ENCODE measurements at regions not wholly inside any gene's neighbourhood (a gene's known extent, or its start where the extent isn't known, plus 50 kb on each side); places are given as distances from the start of the nearest gene placed in this dataset.
"Not testable (repeated sequence)": the region's sequence is repeated elsewhere in the genome, so short reads cannot be mapped to it uniquely, and the experiment has no call there.

DNA sequence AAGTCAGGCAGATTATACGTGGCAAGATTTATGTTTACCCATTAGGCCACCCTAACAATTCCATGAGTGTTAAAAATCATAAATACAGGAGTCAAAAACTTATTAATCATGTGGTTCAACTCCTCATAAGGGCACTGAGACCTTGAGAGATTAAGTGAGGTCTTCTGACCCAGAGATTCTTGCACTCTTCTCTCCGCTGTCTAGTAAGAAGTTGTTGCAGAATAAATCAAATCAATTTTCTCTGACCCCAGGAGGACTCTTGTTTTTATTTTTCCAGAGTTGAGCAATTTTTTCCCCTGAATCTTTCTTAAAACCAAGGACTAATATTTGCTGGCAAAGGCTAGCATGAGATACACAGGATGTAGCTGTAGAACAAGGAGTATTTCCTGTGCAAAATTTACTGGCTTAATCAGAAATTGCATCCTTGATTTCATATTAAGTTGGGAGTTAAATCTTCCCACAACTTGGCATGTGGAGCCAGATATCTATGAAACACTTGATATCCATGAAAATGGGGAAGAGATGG, 90.9 kb upstream of the PTHLH start:
- no peak for DNase-seq

DNA sequence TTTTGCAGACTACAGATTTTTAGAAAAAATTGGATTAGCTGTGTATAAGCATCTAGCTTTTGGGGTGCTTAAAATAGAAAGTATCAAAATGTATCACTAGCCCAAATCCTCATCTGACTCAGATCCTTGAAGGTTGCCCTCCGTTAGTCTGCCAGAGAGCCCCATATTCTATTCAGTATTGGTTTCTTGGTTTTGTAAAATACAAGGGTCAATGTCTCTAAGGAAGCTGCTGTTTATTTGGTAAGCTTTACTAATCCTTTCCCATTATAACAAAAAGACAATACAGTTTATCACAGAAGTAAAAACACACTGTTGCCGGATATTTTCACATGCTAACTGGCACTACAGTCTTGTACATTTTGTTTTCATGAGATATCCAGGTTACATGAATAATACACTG, 92.8 kb upstream of the PTHLH start:
- DNase-seq, result no peak

DNA sequence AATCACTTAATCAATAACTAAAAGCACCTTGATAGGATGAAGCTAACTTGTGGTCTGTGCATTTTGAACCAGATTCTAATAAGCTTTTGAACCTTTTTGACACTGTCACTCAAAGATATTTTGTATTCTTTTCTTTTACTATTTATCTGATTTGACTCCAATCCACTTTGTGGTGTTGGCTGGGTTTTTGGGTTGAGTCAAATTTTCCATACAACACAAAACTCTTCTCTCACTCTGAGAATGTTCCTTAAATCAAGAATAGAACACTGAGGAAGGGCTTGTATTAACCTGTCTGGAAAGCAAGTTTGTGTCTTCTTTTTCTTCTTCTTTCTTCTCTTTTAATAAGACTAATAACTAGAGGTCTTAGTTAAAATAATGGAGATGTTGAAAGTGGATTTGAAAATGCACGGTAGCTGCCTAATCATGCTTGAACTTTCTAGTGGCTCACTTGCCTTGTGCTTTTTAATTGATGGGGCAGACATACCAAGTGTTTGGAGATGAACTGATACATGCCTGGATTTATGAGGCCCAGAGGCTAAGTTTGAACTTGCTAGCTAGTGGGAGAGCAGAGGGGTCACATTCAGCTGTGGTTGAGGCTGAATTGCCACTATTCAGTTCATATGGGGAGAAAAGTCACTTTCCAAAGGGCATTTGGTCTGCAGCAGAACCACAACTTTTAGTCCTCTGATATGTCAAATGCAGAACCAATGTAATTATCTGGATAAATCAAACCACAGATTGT, 93.5 kb upstream of the PTHLH start:
- no peak for DNase-seq

DNA sequence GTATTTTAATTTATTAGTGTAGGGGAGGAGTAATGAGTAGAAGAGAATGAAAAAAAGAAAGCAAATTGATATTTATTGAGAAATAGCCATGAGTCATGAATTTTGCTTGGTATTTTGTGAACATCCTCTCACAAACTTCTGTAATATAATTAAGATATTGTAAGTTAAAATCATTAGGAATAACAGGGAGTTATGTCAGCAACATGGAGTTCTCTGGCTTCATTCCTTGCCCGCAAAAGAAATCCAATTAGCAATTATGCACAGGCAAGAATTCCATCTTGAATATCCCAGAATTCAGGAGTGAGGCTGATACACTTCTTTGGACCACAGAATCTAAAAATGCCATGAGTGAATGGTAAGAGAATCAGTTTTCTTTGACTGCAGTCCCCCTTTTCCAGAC, 94.3 kb upstream of the PTHLH start:
- DNase-seq, result no peak

DNA sequence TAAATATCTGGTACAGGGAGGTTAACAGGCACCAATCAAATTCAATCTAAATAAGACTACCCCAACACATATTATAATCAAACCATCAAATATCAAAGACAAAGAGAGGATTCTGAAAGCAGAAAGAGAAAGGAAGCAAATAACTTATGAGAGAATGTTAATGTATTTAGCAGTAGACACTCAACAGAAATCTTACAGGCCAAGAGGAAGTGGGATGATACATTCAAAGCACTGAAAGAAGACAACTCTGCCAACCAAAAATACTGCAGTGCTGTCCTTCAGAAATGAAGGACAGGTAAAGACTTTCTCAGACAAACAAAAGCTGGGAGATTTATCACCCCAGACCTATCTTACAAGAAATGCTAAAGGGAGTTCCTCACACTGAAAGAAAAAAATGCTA, 95.9 kb upstream of the PTHLH start:
- DNase-seq, result no peak

DNA sequence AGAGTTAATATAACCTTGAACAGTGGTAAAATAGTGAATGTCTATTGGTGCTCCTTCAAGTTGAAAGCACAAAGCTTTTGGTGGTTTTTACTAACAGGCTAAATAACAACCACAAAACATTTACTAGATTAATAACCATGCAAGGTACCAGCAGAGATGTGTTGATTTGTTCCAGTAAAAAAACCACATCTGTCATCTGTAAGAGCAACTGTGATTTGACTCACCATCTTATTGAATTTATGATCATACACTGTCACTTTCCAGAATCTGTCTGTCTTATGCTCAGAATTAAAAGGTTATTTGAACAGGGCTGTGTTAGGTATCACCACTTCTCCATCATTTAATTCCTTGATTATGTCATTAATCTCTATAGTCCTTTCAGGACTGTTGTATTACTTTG, 107.0 kb upstream of the PTHLH start:
- DNase-seq, result no peak

DNA sequence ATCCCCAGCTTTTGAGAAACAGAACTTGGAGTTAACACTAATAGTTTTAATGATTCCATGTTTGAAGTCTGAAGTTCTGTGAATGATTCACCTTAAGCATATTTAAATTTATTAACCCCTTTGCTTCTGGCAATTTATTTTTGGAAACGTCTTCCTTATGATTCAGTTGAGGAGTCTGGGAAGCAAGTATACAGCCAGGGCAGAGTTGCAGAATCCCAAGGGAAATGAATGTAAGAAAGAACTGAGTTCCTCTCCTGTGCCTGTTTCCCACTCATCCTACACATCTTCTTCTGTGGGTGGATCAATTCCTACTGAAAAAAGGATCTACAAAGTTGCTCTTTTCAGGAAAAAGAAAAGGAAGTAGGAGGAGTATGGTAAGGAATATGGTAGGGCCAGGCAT, 108.2 kb upstream of the CCDC91 start:
- DNase-seq, result no peak

DNA sequence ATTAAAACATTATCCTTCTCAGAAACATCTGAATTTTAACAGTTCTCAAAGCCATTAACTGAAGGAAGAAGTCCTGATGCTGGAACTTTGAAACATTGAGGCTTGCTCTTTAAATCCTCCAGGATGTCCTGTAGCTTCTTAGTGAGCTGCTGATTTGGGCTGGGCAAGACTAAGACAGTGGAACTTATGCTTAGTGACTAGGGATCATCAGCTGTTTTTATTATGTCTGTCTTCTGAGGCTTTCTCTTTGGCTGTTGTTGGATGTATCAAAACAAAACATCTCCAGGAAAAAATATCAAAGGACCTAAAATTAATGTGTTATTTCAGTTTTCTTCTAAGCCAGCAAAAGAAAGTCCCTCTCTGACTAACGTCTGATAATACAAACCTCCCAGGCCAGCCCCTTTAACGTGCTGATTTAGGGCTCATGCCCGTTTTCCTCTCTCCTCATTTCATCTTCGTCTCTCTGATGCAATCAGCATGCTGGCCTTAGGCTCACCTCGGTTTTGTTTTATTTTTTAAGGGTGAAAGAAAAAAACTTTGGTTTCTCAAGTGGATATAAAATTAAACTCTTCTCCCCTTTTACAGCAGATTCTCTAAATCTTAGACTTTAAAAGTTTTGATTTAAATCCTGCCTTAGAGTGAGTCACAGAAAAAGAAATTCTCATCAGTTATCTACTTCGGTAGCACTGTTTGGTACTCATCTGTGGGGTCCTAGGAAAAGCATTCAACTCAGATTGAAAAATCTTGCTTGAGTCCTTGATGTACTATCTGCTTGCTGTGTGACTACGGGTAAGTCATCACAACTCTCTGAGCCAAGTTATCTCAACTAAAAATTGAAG, 106.2 kb upstream of the CCDC91 start:
- no peak for DNase-seq

DNA sequence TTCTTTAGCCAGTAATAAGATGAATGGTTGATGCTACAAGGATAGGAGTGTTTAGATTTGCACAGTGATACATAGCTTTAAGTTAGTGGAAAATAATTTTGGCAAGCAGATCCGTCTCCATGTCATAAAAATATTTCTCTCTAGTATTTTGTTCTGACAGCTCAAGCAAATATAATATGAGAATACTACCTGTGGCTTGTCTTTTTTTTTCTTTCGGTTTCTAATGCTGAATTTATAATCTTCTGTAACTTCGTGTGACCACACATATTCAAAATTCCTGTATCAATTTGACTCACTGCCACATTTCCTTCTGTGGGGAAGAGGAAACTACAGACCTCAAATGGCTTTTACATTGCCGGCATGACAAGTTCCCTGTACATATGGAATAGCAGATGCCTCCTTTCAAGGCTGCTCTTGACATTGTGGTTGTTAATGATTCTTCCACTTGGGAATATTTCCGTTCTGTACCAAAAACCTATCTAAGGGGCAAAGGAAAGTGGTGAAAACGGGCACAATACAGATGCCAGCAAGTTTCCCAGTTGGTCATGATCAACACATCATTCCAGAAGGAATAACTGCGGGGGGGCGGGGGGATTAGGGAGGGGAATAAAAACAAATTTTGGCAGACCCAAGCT, 103.6 kb upstream of the CCDC91 start:
- no peak for DNase-seq

DNA sequence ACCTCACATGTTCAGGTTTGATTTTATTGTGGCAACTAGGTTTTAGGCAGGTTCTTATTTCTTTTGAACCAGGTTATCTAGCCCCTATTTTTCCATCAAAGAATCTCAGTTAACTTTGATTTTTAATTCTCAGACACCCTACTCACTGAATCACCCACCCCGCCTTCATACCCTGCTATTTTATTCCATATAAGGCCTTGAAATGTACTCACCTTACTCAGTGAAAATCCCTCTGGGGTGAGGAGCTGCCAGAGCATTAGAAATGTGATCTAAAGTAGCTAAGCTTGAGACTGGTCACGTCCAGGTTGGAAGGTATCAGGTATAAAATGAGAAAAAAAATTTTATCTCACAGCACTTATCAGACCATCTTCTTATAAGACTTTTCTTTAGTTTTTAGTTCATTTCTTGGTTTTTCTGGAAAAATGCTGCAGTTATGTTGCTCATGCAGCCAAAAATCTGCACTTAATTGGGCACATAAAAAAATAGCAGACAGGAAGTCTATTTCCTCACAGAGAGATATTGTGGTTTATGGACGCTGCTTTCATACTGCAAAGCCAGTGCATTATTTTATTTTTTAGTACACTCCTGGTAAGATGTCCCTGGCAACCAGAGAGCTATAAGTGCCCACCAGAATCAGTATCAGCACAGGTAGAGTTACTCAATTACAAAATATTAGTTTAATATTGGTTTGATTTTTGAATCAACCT, 101.5 kb upstream of the CCDC91 start:
- DNase-seq, result no peak

DNA sequence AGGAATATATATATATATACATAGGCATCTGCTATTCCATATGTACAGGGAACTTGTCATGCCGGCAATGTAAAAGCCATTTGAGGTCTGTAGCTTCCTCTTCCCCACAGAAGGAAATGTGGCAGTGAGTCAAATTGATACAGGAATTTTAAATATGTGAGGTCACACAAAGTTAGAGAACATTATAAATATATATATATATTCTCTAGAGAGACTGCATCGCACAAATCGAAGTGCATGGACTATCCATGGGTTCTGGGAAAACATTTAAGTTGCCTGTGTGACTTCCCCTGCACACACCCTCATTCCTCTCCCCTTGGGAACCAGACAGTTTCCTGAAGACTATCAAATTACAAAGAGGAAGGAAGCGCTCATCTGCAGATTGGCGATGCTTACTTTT, 100.9 kb upstream of the CCDC91 start:
- no peak for DNase-seq

DNA sequence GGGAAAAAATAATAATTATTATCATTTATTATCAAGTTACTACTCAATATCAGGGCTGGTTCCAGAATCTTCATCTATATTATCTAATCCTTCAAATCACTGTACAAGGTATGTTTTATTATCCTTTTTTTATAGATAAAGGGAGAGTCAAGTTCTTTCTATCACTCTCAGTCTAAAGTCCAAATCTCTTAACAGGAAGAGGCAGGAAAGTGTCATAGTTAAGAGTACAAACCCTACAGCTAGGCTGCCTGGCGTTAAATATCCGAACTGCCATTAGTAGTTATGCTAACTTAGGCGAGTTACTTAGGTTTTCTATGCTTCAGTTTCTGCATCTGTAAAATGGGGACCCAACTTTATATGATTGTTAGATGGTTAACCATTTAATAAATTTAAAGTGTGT, 99.4 kb upstream of the CCDC91 start:
- no peak for DNase-seq

DNA sequence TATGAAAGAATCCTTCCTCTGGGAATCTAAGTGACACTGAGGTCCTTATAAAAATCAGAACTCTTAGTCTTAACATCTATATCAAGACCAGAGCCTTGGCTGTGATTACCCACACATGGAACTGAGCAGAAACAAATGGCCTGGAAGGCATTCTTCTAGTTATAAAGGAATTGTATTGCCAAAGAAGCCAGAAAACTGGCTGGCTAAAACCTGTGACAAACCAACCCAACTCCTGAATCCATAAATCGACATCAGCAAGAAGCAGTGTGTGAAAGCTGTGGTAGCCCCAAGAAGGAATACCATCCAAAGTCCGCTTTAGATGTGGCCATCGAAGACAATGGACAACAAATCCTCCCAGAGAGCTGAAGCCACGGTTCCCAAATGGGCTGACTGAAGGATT, 97.9 kb upstream of the CCDC91 start:
- DNase-seq, result no peak

DNA sequence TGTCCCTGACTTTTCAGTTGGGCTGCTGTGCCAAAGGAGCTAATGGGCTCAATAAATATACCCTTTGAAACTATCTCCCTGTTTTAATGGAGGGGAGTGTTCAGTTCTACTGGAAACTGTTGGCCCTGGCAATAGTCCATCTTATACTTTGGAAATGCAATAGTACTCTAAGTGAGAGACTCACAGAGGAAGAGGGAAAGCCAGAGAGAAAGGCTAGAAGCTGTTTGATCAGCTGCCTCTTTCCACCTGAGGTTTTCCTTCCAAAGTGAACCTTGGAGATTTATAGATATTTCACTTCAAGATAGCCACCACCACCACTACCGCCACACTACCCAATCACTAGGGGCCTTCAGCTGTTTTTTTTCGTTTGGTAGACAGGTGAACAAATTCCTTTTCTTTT, 93.6 kb upstream of the CCDC91 start:
- no peak for DNase-seq

DNA sequence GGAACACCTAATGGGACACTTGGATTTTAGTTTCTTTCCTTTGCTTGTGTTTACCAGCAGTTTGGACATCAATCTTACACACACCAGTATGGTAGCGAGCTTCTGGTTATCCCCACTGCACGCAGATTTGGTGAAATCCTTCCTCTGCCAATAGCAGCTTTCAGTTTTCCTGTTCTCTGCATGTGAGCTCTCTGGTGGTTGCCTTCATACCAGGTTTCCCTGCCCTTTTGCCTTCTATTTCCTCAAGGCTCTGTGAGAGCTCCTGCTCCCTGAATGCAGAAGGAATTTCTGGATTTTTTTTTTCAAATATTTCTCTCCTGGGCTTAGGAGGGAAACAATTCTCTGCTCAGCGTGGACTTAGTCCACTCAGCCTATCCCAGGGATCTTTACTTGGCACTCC, 93.0 kb upstream of the CCDC91 start:
- no peak for DNase-seq

DNA sequence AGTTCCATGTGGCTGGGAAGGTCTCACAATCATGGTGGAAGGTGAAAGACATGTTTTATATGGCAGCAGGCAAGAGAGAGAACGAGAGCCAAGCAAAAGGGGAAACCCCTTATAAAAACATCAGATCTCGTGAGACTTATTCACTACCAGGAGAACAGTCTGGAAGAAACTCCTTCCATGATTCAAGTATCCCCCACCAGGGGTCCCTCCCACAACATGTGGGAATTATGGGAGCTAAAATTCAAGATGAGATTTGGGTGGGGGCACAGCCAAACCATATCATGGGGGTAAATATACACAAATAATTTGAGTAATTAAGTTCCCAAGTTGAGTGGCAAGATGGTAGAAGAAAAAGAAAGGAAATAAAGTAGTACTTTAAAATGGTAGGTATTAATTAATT, 91.0 kb upstream of the CCDC91 start:
- not testable (repeated sequence) for DNase-seq

DNA sequence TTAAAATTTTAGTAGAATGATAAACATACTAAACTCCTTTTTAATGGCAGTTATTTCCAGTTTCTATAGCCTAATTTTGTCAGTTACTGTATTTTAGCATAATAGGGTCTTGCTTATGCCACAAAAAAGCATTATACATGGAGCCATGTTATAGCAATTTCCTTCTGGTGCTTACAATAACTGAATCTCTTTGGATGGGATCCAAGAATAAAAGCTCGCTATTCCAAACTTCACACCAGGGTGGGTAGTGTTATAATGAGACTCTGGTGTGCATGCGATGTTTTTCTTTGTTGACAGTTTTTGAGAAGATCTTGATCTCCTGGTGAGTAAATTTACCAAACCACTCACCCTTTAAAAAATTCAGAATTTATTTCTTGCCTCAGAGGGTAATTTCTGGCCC, 90.4 kb upstream of the CCDC91 start:
- no peak for DNase-seq

DNA sequence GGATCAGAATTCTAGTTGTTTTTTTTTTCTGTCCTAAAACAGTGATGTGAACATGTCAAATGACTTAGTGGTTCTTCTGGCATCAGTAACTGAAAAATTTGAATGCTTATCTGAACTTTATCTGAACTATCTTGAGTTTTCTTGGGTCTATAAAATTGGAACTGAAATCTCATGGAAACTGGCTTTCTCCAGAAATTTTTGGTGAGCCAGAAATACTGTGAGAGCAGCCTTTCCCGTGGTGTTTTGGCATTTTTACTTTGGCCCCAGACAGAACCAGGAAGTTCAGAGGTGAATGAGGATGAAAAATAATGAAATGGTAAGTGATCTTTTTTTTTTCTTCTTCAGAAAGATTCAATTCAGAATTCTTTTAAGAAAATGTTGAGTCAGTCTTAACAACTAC, 89.5 kb upstream of the CCDC91 start:
- DNase-seq, result no peak

DNA sequence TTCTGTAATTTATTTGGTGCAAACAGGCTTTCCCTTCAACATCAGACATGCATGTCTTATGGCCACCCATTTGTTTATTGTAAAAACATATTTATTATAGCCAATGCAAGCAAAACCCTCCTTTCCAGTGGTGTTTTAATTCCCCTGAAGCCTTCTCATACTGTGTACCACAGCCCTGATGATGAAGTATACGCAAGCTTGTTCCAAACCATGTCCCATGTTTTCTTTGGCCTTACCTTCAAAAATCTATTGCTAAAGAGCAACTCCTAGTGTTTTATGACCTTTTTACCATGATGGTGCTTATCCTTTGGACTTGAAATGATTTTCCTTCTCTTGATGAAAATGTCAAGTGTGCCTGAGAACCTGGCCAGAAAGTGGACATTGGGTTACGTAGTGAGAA, 85.9 kb upstream of the CCDC91 start:
- no peak for DNase-seq

DNA sequence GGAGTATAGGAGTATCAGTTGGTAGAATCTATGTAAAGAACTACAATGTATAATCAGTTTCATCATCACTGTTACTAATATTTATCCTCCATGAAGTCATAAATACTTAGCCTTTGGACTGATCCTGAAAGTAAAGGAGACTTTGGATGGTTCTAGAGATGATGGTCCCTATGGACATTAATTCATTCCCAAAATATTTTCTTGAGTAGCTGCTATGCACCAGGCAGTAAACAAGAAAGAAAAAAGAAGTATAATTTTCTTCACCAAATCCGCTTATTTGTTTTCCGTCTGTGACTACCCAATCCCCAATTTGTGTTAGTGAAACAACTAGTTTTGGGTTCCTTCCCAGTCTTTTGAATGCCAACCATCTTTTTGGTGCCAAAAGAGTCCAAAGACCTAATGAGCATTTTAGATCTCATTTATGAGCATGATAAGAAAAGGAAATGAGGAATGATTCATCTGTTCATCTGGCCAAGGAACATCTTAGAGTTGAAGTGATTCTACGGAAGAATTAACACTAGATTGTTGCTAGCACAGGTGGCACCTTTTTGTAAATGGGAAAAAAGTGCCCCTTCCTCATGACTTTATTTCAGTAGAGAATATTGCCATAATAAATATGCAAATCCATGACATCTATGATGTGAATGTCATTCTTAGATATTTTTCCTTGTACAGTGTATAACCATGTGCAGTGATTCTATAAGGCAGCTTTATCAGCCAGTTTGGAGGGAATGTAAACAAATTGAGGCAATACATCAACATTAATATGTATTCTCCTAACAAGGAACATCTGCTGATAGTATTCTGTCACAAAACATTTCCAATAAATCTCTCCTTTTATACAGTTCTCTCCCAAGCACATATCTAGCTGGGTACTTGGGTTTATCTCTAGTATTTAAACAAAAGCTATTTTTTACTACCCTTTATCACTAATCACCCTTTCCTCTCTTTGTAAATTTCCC, 85.1 kb upstream of the CCDC91 start:
- DNase-seq, result no peak

DNA sequence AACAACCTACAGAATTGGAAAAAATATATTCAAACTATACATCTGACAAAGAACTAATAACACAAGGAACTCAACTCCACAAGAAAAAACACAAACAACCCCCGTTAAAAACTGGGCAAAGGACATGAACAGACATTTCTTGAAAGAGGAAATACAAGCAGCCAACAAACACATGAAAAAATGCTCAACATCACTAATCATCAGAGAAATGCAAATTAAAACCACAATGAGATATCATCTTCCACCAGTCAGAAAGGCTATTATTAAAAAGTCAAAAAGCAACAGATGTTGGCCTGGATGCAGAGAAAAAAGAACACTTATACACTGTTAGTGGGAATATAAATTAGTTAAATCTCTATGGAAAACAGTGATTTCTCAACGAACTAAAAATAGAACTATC, 82.6 kb upstream of the CCDC91 start:
- DNase-seq, result no peak

DNA sequence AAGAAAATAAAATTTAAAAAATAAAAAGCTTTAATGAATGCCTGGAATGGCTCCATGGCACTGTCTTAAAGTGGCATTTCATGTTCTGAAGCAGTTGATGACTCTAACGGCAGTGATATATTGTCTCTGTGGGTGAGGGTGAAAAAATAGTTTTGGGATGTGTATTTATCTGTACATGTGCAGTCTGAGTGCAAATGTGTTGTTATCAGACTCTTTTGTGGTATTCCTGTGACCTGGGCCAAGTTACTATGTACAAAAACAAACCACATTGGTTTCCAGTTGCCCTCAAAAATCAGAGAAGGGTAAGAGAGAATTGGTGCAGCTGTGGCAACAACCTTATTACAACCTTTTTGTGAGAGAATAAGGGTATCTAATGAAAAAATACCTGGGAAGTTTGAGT, 81.7 kb upstream of the CCDC91 start:
- DNase-seq, result no peak

All from NCI-H82 (cell line).